Natural killer cell treated with Interleukin-12 subunit alpha and Interleukin-12 subunit beta and Interleukin-15 and Interleukin-18, amount 100 ng/mL, for 72 hours (primary cell): ENCODE measurements at regions not wholly inside any gene's neighbourhood (a gene's known extent, or its start where the extent isn't known, plus 50 kb on each side); places are given as distances from the start of the nearest gene placed in this dataset.
"Not testable (repeated sequence)": the region's sequence is repeated elsewhere in the genome, so short reads cannot be mapped to it uniquely, and the experiment has no call there.

Experiments used
- ATAC-seq, 2 donors: fragments of 150-1000 bp; cut with Tn5 transposase in 1 of 2; sonication (Bioruptor Pico), chemical (Tn5 transposase) in 1 of 2; 2 replicates each; pipeline ENCODE4 v1.10.0; 2021
- DNase-seq: peaks from one replicate; pipeline ENCODE4 v3.0.0; 2022; ENCODE audit warnings: low spot score
- H3K27ac Mint-ChIP-seq, 2 donors: 1 replicate in 1 of 2; 2 replicates in 1 of 2; pipeline ENCODE4 v1.8.0; 2022; ENCODE audit warnings: mixed read lengths in 2 of 2, mild to moderate bottlenecking in 1 of 2, moderate library complexity in 1 of 2
- H3K27me3 Mint-ChIP-seq, 2 donors: 1 replicate in 1 of 2; 2 replicates in 1 of 2; pipeline ENCODE4 v1.8.0; 2022; ENCODE audit warnings: mixed read lengths in 2 of 2
- H3K36me3 Mint-ChIP-seq: one replicate; pipeline ENCODE4 v1.8.0; 2022; ENCODE audit warnings: mixed read lengths
- H3K4me1 Mint-ChIP-seq, 2 donors: 1 replicate in 1 of 2; 2 replicates in 1 of 2; pipeline ENCODE4 v1.8.0; 2022; ENCODE audit warnings: low read depth in 2 of 2, mixed read lengths in 2 of 2, mild to moderate bottlenecking in 1 of 2
- H3K4me3 Mint-ChIP-seq: one replicate; pipeline ENCODE4 v1.8.0; 2022; ENCODE audit warnings: mixed read lengths
- H3K9me3 Mint-ChIP-seq: 2 replicates; pipeline ENCODE4 v1.8.0; 2022; ENCODE audit warnings: mixed read lengths

DNA sequence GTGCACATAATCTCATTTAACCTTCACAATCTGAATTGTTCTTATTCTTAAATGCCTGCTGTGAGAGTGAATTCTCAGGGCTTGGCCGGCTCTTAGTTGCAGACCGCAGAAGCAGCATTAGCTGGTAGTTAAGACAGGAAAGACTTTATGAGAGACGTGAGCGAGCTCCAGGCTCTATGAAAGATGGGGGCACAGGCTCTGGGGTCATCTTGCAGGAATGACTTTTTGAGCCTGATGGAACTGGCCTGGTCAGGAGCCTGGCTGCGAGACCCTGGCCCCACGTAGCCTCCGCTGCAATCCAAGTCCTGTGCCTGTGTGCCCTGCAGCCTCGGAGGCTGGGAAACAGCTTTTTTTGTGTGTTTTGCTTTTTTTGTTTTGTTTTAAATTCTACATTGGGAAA lies 958.8 kb upstream of the ZNF722 start:
- no peaks in the 10 kb centered on the region for H3K27me3 Mint-ChIP-seq
- DNase-seq (no peak), ATAC-seq (no peak)
- H3K4me3 Mint-ChIP-seq: no peak overlapping the region
- peaks cover 37% of the 10 kb centered on the region for H3K9me3 Mint-ChIP-seq
- H3K27ac Mint-ChIP-seq: no peak overlapping the region
- peaks cover 0 to 8% of the 10 kb centered on the region in 2 donors for H3K4me1 Mint-ChIP-seq
- H3K36me3 Mint-ChIP-seq: peaks cover 5% of the 10 kb centered on the region

DNA sequence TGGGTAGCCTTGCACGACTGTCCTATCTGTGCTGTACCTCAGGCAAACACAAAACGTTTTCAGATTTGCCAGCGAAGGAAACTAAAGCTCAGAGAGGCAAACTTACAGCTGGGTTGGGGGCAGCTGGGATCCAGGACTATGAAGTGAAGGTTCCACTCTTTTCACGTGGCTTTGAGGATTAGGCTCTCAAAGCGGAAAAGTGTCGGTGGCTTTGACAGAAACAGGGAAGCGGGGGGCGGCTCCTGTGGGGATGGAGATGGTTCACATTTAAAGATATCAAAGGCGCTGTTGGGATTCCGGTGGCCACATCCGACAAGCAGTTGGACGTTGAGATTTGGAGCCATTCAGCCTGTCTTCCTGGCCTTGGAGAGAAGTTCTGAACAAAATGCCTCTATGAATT lies 958.3 kb upstream of the ZNF722 start:
- ATAC-seq (no peak), DNase-seq (no peak)
- Mint-ChIP-seq H3K27me3 (no peaks in the 10 kb centered on the region), H3K4me1 (peaks cover 0 to 8% of the 10 kb centered on the region in 2 donors), H3K36me3 (peaks cover 5% of the 10 kb centered on the region), H3K9me3 (peaks cover 34% of the 10 kb centered on the region), H3K27ac (no peak overlapping the region), H3K4me3 (no peak overlapping the region)

DNA sequence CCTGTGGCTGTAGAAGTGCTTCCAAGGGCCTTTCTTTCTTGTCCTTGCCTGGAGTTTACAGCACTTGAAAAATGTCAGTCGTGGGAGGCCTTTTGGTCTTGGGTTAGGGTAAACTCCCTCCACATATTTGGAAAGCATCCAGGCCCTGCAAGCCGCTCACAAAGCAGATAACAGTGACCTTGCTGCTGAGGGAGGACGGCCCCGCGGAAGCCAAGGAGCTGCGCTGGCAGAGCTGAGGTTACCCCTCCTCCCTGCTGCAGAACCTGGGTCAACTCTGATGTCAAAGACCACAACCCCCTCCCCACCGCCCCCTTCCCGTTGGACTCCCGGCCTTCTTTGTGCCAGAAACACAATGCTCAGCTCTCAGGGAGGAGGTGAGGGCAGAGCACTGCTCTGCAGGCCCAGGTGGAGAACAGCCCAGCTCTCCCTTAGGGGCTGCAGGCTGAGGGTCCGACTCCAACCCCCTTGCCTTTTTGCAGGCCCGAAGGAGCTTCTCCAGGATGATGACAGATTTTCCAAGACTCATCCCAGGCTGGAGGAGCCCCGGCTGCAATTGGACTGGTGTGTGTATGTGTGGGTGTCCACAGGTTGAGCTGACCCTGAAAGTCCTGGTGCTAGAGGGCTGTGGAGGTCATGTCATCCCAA lies 957.6 kb upstream of the ZNF722 start:
- Mint-ChIP-seq H3K4me3 (no peak overlapping the region), H3K36me3 (peaks cover 5% of the 10 kb centered on the region), H3K4me1 (peaks cover 0 to 8% of the 10 kb centered on the region in 2 donors), H3K27ac (no peak overlapping the region), H3K27me3 (no peaks in the 10 kb centered on the region), H3K9me3 (peaks cover 29% of the 10 kb centered on the region)
- ATAC-seq: no peak
- DNase-seq: no peak

DNA sequence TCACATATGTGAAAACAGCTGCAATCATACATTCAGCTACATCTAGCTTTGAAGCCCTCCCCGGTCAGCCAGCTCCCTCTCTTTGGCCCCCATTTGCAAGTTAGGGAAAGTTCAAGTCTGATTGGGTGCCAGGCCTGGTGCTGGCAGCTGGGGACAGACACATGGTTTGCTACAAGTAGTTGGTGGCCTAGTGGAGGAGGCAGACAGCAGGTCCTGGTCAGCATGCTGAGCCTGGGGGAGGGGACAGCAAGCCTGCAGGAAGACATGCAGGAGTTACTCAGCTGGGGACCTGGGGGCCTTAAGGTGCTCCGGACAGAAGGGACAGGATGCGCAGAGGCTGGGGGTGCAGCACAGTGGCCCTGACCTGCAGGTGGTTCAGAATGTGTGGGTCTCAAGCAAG lies 956.9 kb upstream of the ZNF722 start:
- Mint-ChIP-seq H3K4me3 (no peak overlapping the region), H3K27me3 (no peaks in the 10 kb centered on the region), H3K4me1 (peaks cover 0 to 8% of the 10 kb centered on the region in 2 donors), H3K27ac (no peak overlapping the region), H3K36me3 (peaks cover 5% of the 10 kb centered on the region), H3K9me3 (peaks cover 29% of the 10 kb centered on the region)
- DNase-seq (no peak), ATAC-seq (no peak)

DNA sequence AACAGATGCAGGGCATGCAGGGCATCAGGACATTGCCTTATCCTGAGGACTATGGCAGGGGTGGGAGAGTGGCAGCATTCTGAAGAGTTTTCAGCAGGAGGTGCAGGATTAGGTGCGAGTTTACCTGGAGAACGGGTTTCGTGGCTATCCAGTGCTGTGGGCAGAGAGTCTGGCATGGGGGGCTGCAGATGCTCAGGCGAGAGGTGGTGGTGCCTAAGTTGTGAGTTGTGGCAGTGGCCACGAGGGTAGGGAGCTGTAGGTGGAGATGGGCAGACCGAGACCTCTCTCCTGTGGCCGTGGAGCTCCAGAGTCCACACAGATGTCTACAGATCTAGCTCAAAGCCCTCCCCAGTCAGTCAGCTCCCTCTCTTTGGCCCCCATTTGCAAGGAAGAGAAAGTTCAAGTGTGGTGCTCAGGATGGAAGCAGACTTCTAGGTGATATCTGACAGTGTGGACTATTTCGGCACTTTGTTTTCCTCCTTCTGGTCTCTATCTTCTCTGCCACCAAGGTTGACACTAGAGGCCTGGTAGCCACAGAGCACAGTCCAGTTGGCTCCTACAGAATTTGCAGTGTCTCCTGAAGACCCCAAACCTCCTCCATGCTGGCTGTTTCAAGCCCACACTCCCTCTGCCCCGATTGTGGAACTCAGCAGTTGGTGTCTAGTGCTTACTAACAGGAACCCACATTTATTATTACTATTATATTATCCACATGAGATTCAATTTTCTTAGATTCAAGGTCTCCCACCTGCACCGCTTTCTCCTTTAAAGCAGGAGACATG lies 955.7 kb upstream of the ZNF722 start:
- no peaks in the 10 kb centered on the region for H3K27me3 Mint-ChIP-seq
- H3K4me3 Mint-ChIP-seq: no peak overlapping the region
- no peak for ATAC-seq
- peaks cover 0 to 3% of the 10 kb centered on the region in 2 donors for H3K4me1 Mint-ChIP-seq
- no peak overlapping the region for H3K27ac Mint-ChIP-seq
- H3K36me3 Mint-ChIP-seq: peaks cover 5% of the 10 kb centered on the region
- DNase-seq: no peak
- peaks cover 21% of the 10 kb centered on the region for H3K9me3 Mint-ChIP-seq

DNA sequence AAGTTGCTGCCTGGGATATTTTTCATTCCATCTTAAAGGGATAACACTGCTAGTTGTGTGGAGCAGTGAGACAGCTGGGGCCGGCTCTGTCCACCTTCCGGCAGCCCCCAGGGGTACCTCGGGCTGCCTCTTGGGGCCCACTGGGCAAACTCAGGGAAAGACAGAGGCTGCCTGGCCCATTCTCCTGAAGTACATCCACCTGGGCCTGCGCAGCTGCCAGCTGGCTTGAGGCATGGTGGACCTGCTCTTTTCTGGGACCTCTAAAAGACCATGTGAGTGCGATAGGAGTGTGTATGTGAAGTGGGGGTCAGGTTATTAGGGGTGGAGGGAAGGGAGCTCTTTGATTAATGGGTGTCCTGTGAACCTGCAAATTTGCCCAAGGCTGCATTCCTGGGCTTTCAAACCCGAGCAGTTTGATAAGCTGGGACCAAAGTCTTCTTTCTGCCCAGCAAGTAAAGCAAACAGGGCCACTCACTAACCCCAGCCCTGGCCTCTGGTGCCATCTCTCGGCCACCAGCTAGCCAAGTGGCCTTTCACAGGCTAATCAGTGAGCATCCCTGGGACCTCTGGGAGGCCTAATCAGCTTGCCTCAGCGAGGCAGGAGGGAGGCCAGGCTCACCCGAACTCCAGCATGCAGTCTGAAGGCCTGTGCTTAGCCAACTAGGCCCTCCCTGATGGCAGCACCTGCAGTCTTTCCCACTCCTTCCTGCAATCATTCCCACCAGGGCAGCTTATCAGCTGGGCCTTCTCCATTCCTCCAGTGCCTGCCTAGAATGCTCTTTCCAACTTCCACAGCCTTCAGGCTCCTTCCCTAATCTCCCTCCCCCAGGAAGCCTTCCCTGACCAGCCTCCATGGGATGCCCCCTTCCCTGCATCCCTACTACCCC lies 954.7 kb upstream of the ZNF722 start:
- Mint-ChIP-seq H3K9me3 (peaks cover 24% of the 10 kb centered on the region), H3K4me1 (no peaks in the 10 kb centered on the region), H3K27me3 (no peaks in the 10 kb centered on the region), H3K27ac (no peak overlapping the region), H3K36me3 (peaks cover 15% of the 10 kb centered on the region), H3K4me3 (no peak overlapping the region)
- ATAC-seq: no peak
- DNase-seq: no peak

DNA sequence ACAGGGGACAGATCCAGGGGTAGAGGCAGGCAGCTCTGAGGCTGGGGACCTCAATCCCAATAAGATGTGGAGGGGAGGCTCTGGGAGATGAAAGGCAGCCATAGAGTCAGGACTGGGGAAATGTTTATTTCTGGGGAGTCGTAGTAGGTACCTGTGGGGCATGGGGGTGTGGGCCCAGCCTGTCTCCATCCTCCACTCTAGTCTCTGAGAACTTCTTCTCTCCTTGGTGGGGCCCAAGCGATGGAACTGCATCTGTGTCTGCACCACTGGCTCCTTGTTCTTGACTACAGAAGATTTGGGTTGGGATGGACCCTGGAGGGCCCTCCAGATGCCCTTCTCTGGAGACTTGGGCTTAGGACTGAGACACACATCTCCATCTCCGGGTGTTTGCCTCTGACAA lies 953.9 kb upstream of the ZNF722 start:
- H3K36me3 Mint-ChIP-seq: peaks cover 15% of the 10 kb centered on the region
- no peak overlapping the region for H3K4me3 Mint-ChIP-seq
- no peak for ATAC-seq
- peaks cover 18% of the 10 kb centered on the region for H3K9me3 Mint-ChIP-seq
- H3K27me3 Mint-ChIP-seq: no peaks in the 10 kb centered on the region
- no peaks in the 10 kb centered on the region for H3K4me1 Mint-ChIP-seq
- H3K27ac Mint-ChIP-seq: no peak overlapping the region
- no peak for DNase-seq

DNA sequence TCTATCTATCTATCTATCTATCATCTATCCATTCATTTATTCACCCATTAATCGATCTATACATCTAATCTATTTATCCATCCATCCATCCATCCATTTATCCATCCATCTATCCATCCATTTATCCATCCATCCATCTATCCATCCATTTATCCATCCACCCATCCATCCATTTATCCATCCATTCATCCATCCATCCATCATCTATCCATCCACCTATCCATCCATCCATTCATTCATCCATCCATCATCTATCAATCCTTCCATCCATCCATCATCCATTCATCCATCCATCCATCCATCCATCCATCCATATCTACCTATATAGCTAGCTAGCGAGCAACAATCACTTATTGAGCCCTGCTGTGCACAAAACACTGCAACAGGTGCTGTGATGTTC lies 953.1 kb upstream of the ZNF722 start:
- Mint-ChIP-seq H3K9me3 (peaks cover 21% of the 10 kb centered on the region), H3K36me3 (peaks cover 15% of the 10 kb centered on the region), H3K27ac (no peak overlapping the region), H3K4me1 (no peaks in the 10 kb centered on the region), H3K4me3 (no peak overlapping the region), H3K27me3 (no peaks in the 10 kb centered on the region)
- ATAC-seq (no peak), DNase-seq (no peak)

DNA sequence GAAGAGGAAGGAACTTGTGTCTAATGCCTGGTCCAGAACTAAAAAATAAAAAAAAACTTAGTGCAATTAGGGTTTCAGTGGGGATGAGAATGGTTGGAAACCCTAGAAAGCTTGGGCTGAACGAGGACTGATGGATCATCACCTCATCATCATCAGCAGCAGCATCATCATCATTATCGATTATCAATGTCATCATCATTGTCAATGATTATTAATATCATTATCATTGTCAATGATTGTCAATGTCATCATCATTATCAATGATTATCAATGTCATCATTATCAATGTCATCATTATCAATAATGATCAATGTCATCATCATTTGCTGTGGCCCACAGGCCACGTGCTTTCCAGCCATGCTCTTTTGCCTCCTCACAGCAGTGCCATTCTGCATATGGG lies 952.0 kb upstream of the ZNF722 start:
- ATAC-seq: no peak
- peaks cover 23% of the 10 kb centered on the region for H3K9me3 Mint-ChIP-seq
- H3K27ac Mint-ChIP-seq: no peak overlapping the region
- no peaks in the 10 kb centered on the region for H3K27me3 Mint-ChIP-seq
- DNase-seq: no peak
- H3K4me1 Mint-ChIP-seq: no peaks in the 10 kb centered on the region
- no peak overlapping the region for H3K4me3 Mint-ChIP-seq
- peaks cover 15% of the 10 kb centered on the region for H3K36me3 Mint-ChIP-seq

DNA sequence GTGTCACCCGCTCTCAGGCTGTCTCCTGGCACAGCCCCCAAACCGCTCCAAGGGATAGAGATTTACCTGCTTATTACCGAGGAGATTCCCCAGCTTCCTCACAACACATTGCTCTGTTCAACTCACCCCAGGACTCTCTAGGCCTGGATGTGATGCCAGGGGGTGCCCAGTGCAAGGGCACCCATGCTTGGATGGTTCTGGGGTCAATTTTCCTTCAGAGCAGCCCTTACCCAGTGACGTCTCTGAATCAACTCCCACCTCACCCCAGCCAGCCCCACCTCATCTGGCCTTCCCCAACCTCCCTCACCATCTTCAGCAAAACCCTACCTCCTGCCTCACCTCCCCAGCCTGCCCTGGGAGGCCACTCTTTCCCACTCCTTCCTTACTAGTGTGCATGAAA lies 951.6 kb upstream of the ZNF722 start:
- DNase-seq: no peak
- Mint-ChIP-seq H3K4me3 (no peak overlapping the region), H3K4me1 (no peaks in the 10 kb centered on the region), H3K9me3 (peaks cover 24% of the 10 kb centered on the region), H3K27ac (no peak overlapping the region), H3K27me3 (no peaks in the 10 kb centered on the region), H3K36me3 (peaks cover 14% of the 10 kb centered on the region)
- no peak for ATAC-seq

DNA sequence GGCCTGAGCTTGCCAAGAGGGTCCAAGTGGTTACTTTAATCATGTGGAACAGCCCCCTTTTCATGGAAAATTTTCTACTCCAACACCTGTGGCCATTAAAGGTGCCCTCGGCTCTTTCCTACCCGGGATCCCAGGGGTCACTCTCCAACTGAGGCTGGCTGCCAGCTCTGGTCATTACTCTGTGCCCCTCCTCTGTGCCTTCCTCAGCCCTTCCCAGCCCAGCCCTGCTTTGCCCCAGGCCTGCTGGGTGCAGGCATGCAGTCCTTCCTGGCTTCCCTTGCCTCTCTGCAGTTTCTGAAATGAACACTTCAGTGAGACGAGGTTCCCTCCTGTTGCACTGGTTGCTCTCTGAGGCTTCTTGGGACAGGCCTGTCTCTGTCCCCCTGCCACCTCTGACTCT lies 951.1 kb upstream of the ZNF722 start:
- Mint-ChIP-seq H3K27me3 (no peaks in the 10 kb centered on the region), H3K4me3 (no peak overlapping the region), H3K9me3 (peaks cover 20% of the 10 kb centered on the region), H3K4me1 (no peaks in the 10 kb centered on the region), H3K36me3 (peaks cover 10% of the 10 kb centered on the region), H3K27ac (no peak overlapping the region)
- no peak for ATAC-seq
- DNase-seq: no peak

DNA sequence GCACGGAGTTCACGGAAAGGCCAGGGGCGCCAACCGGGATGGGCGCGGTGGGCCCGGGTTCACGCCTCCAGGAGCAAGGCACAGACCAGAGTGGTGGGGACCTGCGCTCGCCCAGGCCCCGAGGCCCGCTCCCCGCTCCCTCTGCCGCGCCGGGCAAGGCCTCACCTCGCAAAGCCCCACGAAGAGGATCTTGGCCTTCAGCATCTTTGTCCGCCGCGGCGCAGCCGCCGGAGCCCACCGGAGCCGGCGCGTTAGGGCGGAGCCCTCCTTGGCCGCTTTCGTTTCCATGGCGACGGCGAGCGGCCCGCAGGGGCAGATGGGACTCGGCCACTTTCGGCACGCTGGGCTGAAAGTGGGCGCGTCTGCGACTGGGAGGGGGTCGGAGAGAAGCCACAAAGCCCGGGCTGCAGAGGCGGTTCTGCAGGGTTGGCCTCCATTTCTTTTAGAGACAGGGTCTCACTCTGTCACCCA lies 944.4 kb upstream of the ZNF722 start:
- no peak overlapping the region for H3K4me3 Mint-ChIP-seq
- H3K9me3 Mint-ChIP-seq: peaks cover 9% of the 10 kb centered on the region
- no peaks in the 10 kb centered on the region for H3K36me3 Mint-ChIP-seq
- no peaks in the 10 kb centered on the region for H3K4me1 Mint-ChIP-seq
- H3K27ac Mint-ChIP-seq: no peak overlapping the region
- DNase-seq (no peak), ATAC-seq (no peak)
- no peaks in the 10 kb centered on the region for H3K27me3 Mint-ChIP-seq

DNA sequence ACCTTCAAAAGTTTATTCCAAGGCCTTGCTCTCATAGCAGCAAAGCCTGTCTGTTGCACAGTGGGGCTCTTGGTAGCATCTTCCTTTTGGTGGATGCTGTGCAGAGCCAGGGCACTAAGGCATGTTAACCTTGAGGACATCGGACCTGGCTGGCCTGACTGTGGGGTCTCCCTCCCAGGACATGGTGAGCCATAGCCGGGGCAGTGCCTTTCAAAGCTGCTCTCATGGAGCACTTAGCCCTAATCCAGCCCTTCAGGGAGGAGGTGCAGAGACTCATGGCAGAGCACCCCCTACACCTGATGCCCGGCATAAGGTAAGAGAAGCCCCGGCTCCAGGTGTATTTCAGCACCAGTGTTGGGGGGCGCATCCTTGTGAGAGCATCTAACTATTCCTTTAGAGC lies 941.4 kb upstream of the ZNF722 start:
- no peaks in the 10 kb centered on the region for H3K9me3 Mint-ChIP-seq
- no peak for DNase-seq
- H3K4me3 Mint-ChIP-seq: no peak overlapping the region
- no peaks in the 10 kb centered on the region for H3K27me3 Mint-ChIP-seq
- no peaks in the 10 kb centered on the region for H3K36me3 Mint-ChIP-seq
- no peaks in the 10 kb centered on the region for H3K4me1 Mint-ChIP-seq
- no peak overlapping the region for H3K27ac Mint-ChIP-seq
- ATAC-seq: no peak

DNA sequence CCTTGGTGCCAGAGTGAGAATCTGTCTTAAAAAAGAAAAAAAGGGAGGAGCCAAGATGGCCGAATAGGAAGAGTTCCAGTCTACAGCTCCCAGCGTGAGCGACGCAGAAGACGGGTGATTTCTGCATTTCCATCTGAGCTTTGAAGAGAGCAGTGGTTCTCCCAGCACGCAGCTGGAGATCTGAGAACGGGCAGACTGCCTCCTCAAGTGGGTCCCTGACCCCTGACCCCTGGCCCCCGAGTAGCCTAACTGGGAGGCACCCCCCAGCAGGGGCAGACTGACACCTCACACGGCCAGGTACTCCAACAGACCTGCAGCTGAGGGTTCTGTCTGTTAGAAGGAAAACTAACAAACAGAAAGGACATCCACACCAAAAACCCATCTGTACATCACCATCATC lies 937.9 kb upstream of the ZNF722 start:
- not testable (repeated sequence) for H3K27ac Mint-ChIP-seq, H3K4me3 Mint-ChIP-seq, DNase-seq, H3K27me3 Mint-ChIP-seq, H3K4me1 Mint-ChIP-seq, H3K36me3 Mint-ChIP-seq, H3K9me3 Mint-ChIP-seq, ATAC-seq
